HG02642 (cell line): ENCODE measurements at regions not wholly inside any gene's neighbourhood (a gene's known extent, or its start where the extent isn't known, plus 50 kb on each side); places are given as distances from the start of the nearest gene placed in this dataset.

Experiments
- ATAC-seq: cut with Tn5 transposase; IDR thresholded peaks from one replicate; pipeline ENCODE4 v1.9.1; 2021; ENCODE audit warnings: mild to moderate bottlenecking; ENCODE audit not compliant: unreplicated experiment, poor library complexity

DNA sequence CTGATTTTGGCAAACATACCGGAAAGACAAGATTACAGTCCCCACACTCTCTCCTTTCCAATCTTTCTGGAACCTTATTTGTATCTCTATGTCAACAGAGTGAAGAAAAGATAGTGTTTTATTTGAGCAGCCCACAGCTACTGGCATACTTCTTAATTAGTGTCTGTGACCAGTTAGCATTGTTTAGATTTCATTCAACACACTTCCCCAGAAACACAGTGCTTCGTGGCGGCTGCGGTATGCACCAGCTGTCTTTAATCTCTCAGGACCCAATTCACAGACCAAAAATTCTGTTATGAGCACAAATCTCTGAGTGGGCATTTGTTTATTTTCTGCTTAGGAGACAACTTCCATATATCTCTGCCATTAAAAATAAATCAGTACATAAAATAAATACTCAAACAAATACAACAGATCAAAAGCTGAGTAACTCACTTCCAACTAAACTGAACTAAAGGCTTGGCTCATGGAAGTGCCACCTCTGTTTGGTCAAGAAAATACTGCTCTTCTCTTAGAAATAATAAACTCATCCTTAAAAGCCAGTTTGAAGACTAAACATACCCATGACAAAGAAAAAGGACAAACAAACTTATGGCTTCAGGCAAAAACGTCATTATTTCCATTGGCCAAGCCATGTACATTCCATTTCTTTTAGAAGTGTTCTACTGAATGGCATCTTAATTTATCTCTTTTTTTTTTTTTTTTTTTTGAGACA, 392.4 kb downstream of the TXNL1 start:
- no peak for ATAC-seq

GRCh38 chr18:56240405-56240804, 398.0 kb downstream of the TXNL1 start:
- no peak for ATAC-seq

- ATAC-seq: no peak
These were observed 399.8 kb downstream of the TXNL1 start for GRCh38 chr18:56238576-56238975.

DNA sequence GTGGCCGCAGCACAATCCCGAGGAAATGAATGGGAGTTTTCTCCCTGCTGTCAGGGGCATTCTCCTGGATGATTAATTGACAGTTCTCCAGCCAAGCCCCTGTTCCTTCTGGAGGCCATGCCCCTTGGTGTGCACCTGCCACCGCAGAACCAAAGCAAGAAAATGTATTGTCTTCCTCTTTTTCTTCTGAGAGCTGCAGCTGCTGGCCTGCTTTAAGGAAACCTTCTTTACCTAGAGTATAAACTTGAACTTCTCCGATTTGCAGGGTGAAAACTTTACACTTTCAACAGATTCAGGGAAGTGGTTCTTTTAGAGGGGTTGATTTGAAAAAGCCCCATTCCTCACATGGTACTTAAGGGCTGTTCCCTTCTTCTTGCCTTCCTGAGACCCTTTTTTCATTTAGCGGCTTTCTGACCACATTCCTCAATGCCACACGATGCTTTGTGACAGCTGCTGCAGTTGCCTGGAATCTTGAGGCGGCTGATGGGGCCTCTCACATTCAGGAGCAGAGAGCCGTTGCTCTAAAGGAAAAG, 402.8 kb downstream of the TXNL1 start:
- ATAC-seq: peak; percentile 88

DNA sequence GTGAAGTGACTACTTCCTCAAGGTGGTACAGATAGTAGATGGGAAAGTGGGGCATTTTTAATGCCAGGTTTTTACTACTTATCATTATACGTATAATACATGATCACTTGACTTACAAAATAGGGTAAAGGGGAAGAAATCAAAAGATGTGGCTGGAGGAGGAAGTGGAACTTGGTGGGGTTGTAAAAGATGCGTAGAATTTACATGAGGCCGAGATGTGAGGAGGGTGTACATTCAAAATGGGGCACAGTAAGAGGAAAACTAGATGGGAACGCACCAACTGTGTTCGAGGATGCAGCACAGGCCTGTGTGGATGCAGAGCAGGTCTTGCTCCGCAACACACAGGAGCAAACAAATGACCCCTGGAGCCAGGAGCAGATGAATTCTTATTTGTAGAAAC, 403.3 kb downstream of the TXNL1 start:
- peak; percentile 51 for ATAC-seq

DNA sequence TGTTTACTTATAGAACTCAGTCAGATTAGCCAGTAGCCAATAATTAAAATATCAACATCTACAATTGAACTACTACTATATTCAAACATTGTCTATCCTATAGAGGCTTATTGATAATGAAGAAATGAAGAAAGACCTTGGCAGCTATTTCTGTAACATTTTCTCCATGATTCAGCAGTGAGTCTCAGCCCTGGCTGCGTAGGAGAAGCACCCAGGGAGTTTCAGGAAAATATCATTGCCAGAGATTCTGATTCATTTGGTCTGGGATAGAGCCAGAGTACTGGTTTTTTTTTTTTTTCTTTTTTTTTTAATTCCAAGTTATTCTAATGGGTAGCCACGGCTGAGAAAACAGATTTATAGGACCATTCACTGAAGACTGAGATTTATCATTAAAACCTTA, 404.8 kb downstream of the TXNL1 start:
- ATAC-seq: no peak

- ATAC-seq: no peak
These were observed 412.4 kb downstream of the TXNL1 start for GRCh38 chr18:56226025-56226424.

DNA sequence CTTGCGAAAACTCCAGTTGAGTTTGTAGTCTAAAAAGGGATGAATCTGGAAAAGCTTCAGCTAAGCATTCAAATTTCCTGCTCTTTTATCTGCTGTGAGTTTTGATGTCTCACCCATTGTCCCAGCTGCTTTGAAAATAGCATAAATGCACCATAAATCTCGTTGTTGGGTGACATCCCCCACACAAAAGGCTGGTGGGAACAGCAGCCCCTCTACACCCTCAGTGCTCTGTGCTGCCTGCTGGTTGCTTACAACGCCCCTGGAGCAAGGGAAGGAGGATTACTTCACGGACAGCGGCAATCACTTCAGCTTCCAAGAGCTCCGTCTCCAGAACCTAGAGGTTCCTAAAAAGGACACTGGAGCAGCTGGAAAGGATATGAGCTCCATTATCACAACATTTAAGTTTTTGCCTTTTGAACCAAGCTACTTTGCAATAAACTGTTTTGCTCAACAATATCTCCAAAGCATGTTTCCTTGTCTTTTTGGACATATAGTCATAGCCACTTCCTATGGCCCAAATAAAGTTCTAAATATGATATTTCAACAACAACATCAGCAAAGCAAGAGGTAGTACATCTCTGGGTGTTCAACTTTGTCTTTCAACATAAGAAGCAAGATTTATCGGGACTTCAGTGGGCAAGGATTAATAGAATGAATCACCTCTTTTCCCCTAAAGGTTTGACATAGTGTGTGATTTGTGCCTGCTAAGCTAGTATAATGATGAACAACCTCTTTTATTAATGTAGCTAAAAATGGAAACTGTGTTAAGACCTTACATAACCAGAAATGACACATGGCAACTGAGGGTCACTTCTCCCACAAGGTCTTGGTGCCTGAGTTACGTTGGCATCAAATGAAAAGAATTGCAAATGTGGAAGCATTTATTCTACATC, 413.5 kb downstream of the TXNL1 start:
- ATAC-seq: no peak

DNA sequence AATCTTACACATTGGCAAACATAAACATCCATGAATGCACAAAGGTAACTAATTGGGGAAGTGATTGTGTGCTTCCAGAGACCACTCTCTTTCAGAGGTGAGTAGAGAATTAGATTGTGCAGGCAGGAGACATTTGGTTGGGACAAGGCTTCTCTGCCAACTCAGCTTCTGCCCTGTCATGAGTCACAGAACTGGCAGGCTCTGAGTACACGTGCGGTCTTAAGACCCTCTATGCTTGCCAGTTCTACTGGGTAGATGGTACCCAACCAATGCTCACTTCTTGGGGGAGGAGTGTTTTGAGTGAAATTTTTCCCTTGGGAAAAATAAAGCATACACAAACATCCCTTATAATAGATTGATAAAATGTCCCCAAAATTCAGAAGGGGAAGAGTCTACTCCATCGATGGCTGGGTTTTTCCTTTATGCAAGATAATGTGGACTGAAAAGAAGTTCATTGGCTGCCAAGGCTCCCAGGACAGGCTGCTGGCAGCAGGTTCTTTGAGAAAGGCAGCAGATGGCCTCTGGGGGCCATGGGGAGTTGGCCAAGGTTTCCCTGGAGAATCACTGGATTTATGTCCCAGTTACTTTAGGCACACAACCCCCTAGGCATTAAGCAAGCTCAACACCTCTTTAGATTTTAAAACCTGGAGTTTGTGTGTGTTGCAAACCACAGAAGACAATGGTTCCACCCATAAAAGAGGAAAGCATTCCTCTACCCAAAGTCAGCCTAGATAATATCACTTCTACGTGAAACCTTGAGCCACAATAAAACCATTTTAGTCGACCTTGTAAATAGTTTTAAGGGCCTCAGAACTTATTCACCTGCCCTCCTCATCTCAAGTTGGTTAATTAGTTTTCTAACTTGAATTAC, 417.0 kb downstream of the TXNL1 start:
- no peak for ATAC-seq

DNA sequence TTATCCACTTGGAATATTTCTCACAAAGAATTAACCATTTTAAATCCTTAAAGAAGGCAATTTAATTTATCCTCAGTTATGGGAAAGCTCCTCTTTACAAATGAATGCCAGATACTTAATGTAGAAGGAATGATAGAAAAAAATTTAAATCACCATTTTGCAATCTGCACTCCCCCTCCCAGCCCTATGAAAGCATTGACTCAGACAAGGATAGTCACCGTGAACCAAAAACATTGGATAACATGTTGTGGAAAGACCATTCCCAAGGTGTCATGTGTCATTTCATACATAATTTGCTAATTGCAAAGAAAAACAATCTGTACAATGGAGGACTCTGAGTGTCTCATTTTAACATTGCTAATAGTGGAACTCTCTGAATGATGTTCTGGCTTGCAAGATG, 421.0 kb downstream of the TXNL1 start:
- no peak for ATAC-seq

- ATAC-seq: no peak
These were observed 423.7 kb downstream of the TXNL1 start for GRCh38 chr18:56214706-56215105.

- ATAC-seq: no peak
These were observed 427.9 kb downstream of the TXNL1 start for GRCh38 chr18:56210520-56210919.

- ATAC-seq: no peak
These were observed 430.4 kb downstream of the TXNL1 start for GRCh38 chr18:56207989-56208388.

DNA sequence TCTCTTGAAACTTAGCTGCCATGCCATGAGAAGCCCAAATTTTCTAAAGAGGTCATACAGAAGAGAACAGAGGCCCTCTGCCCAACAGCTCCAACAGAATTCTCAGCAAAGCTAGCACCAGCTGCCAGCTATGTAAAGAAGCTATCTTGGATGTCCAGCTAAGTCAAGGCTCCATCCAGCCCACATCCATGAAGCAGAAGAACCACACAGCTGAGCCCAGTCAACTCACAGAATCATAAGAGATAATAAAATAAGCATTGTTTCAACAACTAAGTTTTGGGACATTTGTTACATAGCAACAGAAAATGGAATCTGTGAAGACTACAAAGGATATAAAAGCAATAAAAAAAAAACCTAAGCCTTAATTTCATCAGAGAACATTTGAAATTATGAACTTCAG, 434.3 kb downstream of the TXNL1 start:
- no peak for ATAC-seq

- ATAC-seq: no peak
These were observed 435.7 kb downstream of the TXNL1 start for GRCh38 chr18:56202678-56203077.

DNA sequence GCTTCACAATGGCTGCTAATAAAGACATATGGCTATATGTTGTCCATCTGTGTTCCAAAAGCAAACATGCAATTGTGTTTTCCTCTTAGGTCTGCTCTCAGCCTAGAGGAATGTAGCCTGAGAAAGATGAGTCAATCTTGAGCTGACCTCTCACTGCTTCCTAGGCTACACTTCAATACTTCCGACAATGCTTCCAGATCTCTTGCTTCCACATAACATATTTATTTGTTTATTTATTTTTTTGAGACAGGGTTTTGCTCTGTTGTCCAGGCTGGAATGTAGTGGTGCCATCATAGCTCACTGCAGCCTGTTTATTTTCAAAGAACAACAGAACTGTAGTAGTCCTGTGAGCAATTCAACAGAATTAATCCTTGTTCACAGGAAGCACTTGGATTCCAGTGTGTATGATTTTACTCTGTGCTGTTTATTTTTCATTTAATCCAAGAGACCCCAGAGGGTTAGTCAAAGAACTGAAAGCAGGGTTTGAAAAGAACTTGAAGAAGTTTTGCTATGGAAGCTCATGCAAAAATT, 437.9 kb downstream of the TXNL1 start:
- no peak for ATAC-seq

GRCh38 chr18:56199580-56200330, 438.6 kb downstream of the TXNL1 start:
- no peak for ATAC-seq

- ATAC-seq: no peak
These were observed 441.0 kb downstream of the TXNL1 start for GRCh38 chr18:56197241-56197859.
